GM23248 (cell line): ENCODE measurements at regions not wholly inside any gene's neighbourhood (a gene's known extent, or its start where the extent isn't known, plus 50 kb on each side); places are given as distances from the start of the nearest gene placed in this dataset.
"Not testable (repeated sequence)": the region's sequence is repeated elsewhere in the genome, so short reads cannot be mapped to it uniquely, and the experiment has no call there.

ENCODE experiments used
- DNase-seq: peaks from one replicate; pipeline ENCODE4 v3.0.0-alpha.2; 2015
- H2AFZ ChIP-seq: fragments of 200-600 bp; sonication (generic); 2 replicates; pipeline ENCODE4 v1.6.1; 2016; ENCODE audit warnings: antibody characterized with exemption
- H3F3A ChIP-seq: fragments of 200-600 bp; sonication (generic); 2 replicates; pipeline ENCODE4 v1.6.1; 2016; ENCODE audit warnings: mild to moderate bottlenecking, antibody characterized with exemption, mixed run types; ENCODE audit not compliant: insufficient read depth
- H3K27ac ChIP-seq: fragments of 200-600 bp; sonication (generic); 2 replicates; pipeline ENCODE4 v1.5.1; 2016; ENCODE audit warnings: mild to moderate bottlenecking
- H3K27me3 ChIP-seq: fragments of 200-600 bp; sonication (generic); replicated peaks from 2 replicates; pipeline ENCODE4 v1.6.1; 2016; ENCODE audit warnings: mild to moderate bottlenecking; ENCODE audit not compliant: insufficient read depth
- H3K36me3 ChIP-seq: fragments of 200-600 bp; sonication (generic); 2 replicates; pipeline ENCODE4 v1.6.1; 2016; ENCODE audit warnings: low read depth, mild to moderate bottlenecking
- H3K4me1 ChIP-seq: fragments of 200-600 bp; sonication (generic); 2 replicates; pipeline ENCODE4 v1.6.1; 2016; ENCODE audit warnings: mild to moderate bottlenecking; ENCODE audit not compliant: insufficient read depth
- H3K4me2 ChIP-seq: fragments of 200-600 bp; sonication (generic); one replicate; pipeline ENCODE4 v1.6.1; 2016; ENCODE audit warnings: mild to moderate bottlenecking; ENCODE audit not compliant: unreplicated experiment
- H3K4me3 ChIP-seq: fragments of 200-600 bp; sonication (generic); 2 replicates; pipeline ENCODE4 v1.5.1; 2016; ENCODE audit warnings: mild to moderate bottlenecking
- H3K79me2 ChIP-seq: fragments of 200-600 bp; sonication (generic); 2 replicates; pipeline ENCODE4 v1.6.1; 2016; ENCODE audit warnings: mild to moderate bottlenecking; ENCODE audit not compliant: insufficient read depth
- H3K9ac ChIP-seq: fragments of 200-600 bp; sonication (generic); 2 replicates; pipeline ENCODE4 v1.6.1; 2016; ENCODE audit warnings: mild to moderate bottlenecking
- H3K9me2 ChIP-seq: fragments of 200-600 bp; sonication (generic); 2 replicates; pipeline ENCODE4 v1.6.1; 2016; ENCODE audit warnings: mixed run types, mild to moderate bottlenecking, moderate library complexity; ENCODE audit not compliant: insufficient read depth
- H3K9me3 ChIP-seq: fragments of 200-600 bp; sonication (generic); one replicate; pipeline ENCODE4 v1.6.1; 2017; ENCODE audit warnings: low read depth
- H4K20me1 ChIP-seq: fragments of 200-600 bp; sonication (generic); 2 replicates; pipeline ENCODE4 v1.6.0; 2016; ENCODE audit not compliant: insufficient read depth
- EZH2 ChIP-seq: fragments of 200-600 bp; sonication (generic); IDR thresholded peaks from 2 replicates; pipeline ENCODE4 v1.6.1; 2018; ENCODE audit warnings: antibody characterized with exemption, mild to moderate bottlenecking; ENCODE audit not compliant: insufficient read depth, poor library complexity, severe bottlenecking
- EZH2phosphoT487 ChIP-seq: fragments of 200-600 bp; sonication (generic); IDR thresholded peaks from 2 replicates; pipeline ENCODE4 v1.6.1; 2018; ENCODE audit warnings: antibody characterized with exemption, moderate library complexity, mild to moderate bottlenecking, low read depth; ENCODE audit not compliant: insufficient read depth
- WGBS, 2 experiments: methylation state at CpG; one replicate each; pipeline ENCODE4 v1.1.6; 2015 to 2017; ENCODE audit warnings: low lambda C conversion rate in 2 of 2, low coverage in 1 of 2; ENCODE audit errors: missing lambda C conversion rate in 2 of 2; 5-methylcytosine and 5-hydroxymethylcytosine counted together
- in situ Hi-C: fragments of 300-500 bp; cut with MboI; formaldehyde crosslinking; loops from 2 replicates; pipeline ENCODE4 v1.15.0; 2020

GRCh38 chr5:67765697-67766096 is 449.9 kb upstream of the PIK3R1 start:
- Histone ChIP-seq H3K79me2 (no peaks in the 10 kb centered on the region), H3K9me2 (no peaks in the 10 kb centered on the region), H3F3A (no peaks in the 10 kb centered on the region), H3K27ac (no peak overlapping the region), H3K9ac (no peak overlapping the region), H4K20me1 (no peaks in the 10 kb centered on the region), H3K9me3 (no peaks in the 10 kb centered on the region), H2AFZ (no peak overlapping the region), H3K4me3 (no peak overlapping the region), H3K27me3 (no peaks in the 10 kb centered on the region), H3K4me2 (no peak overlapping the region), H3K36me3 (no peaks in the 10 kb centered on the region), H3K4me1 (peaks cover 5% of the 10 kb centered on the region; the same call in 1 of the 2 replicates)
- TF ChIP-seq EZH2phosphoT487 = no peak
- TF ChIP-seq EZH2 = no peak
- in situ Hi-C loops = no loop called here
- WGBS, 2 experiments = 78 to 82% methylated on average over 2 of the region's 2 CpGs
- DNase-seq = no peak

DNA sequence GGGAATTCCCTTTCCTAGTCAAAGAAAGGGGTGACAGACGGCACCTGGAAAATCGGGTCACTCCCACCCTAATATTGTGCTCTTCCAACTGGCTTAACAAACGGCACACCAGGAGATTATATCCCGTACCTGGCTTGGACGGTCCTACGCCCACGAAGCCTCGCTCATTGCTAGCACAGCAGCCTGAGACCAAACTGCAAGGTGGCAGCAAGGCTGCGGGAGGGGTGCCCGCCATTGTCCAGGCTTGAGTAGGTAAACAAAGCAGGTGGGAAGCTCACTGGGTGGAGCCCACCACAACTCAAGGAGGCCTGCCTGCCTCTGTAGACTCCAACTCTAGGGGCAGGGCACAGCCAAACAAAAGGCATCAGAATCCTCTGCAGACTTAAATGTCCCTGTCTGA is 457.8 kb upstream of the PIK3R1 start:
- H3K79me2 ChIP-seq, H3K9me3 ChIP-seq, H3F3A ChIP-seq, DNase-seq, H3K9me2 ChIP-seq, H4K20me1 ChIP-seq, H2AFZ ChIP-seq, H3K4me2 ChIP-seq, H3K27me3 ChIP-seq, in situ Hi-C loops, H3K4me1 ChIP-seq, H3K27ac ChIP-seq, H3K4me3 ChIP-seq, H3K36me3 ChIP-seq, H3K9ac ChIP-seq: not testable (repeated sequence)
- WGBS, 2 experiments = 82 to 91% methylated on average over 10 of the region's 10 CpGs

GRCh38 chr5:67752357-67752708 is 463.2 kb upstream of the PIK3R1 start:
- Histone ChIP-seq H3K9me2 (no peaks in the 10 kb centered on the region), H3K27me3 (no peaks in the 10 kb centered on the region), H3K4me1 (no peaks in the 10 kb centered on the region), H3K9ac (no peak overlapping the region), H3K79me2 (no peaks in the 10 kb centered on the region), H3K4me3 (no peak overlapping the region), H3K4me2 (no peak overlapping the region), H3K9me3 (no peaks in the 10 kb centered on the region), H3F3A (no peaks in the 10 kb centered on the region), H4K20me1 (no peaks in the 10 kb centered on the region), H3K36me3 (no peaks in the 10 kb centered on the region), H3K27ac (no peak overlapping the region), H2AFZ (no peak overlapping the region)
- TF ChIP-seq EZH2 = no peak
- TF ChIP-seq EZH2phosphoT487 = no peak
- WGBS, 2 experiments = 72 to 80% methylated on average over 2 of the region's 2 CpGs
- in situ Hi-C loops = no loop called here
- no peak for DNase-seq

DNA sequence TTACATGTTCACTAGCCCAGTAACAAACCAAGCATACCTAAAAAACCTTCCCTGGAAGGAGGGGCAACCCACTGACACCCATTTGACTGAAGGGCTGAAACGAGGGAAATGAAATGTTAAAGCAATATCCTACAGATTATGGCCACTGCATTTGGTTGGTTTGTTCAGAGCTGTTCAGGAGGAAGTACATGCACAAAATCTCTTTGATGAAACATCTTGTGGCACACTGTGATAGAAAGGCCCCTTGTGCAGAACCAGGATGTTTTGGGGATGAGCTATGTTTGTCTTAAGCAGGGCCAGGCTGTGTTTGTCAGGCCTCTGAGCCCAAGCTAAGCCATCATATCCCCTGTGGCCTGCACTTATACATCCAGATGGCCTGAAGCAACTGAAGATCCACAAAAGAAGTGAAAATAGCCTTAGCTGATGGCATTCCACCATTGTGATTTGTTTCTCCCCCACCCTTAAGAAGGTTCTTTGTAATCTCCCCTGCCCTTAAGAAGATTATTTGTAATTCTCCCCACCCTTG is 467.3 kb upstream of the PIK3R1 start:
- Histone ChIP-seq H3K36me3 (no peaks in the 10 kb centered on the region), H3K4me1 (no peaks in the 10 kb centered on the region), H3K9ac (no peak overlapping the region), H3K9me3 (no peaks in the 10 kb centered on the region), H3K4me3 (no peak overlapping the region), H3F3A (no peaks in the 10 kb centered on the region), H3K9me2 (no peaks in the 10 kb centered on the region), H3K4me2 (no peak overlapping the region), H3K27me3 (no peaks in the 10 kb centered on the region), H4K20me1 (no peaks in the 10 kb centered on the region), H3K27ac (no peak overlapping the region), H2AFZ (no peak overlapping the region), H3K79me2 (no peaks in the 10 kb centered on the region)
- no peak for DNase-seq
- TF ChIP-seq EZH2 (no peak), EZH2phosphoT487 (no peak)
- 22 to 29% methylated on average over 1 of the region's 1 CpG for WGBS, 2 experiments
- in situ Hi-C loops = no loop called here

- no peak overlapping the region for H2AFZ ChIP-seq
- H4K20me1 ChIP-seq = no peaks in the 10 kb centered on the region
- H3K4me2 ChIP-seq = no peak overlapping the region
- no peaks in the 10 kb centered on the region for H3K27me3 ChIP-seq
- 36 to 71% methylated on average over 1 of the region's 1 CpG for WGBS, 2 experiments
- H3K9ac ChIP-seq = no peak overlapping the region
- no peaks in the 10 kb centered on the region for H3K79me2 ChIP-seq
- no peaks in the 10 kb centered on the region for H3F3A ChIP-seq
- no peak for TF ChIP-seq EZH2phosphoT487
- TF ChIP-seq EZH2 = no peak
- no peak for DNase-seq
- no peak overlapping the region for H3K27ac ChIP-seq
- H3K9me2 ChIP-seq = no peaks in the 10 kb centered on the region
- no peaks in the 10 kb centered on the region for H3K36me3 ChIP-seq
- no peaks in the 10 kb centered on the region for H3K9me3 ChIP-seq
- in situ Hi-C loops = no loop called here
- H3K4me1 ChIP-seq = no peaks in the 10 kb centered on the region
- no peak overlapping the region for H3K4me3 ChIP-seq
Observed at GRCh38 chr5:67747096-67747495, 468.5 kb upstream of the PIK3R1 start.

GRCh38 chr5:67746608-67747007 is 468.9 kb upstream of the PIK3R1 start:
- in situ Hi-C loops, DNase-seq, H3K9me3 ChIP-seq, H3K79me2 ChIP-seq, H3K27ac ChIP-seq, H4K20me1 ChIP-seq, H3K9ac ChIP-seq, H3K4me3 ChIP-seq, H2AFZ ChIP-seq, H3K9me2 ChIP-seq, H3K36me3 ChIP-seq, H3K4me2 ChIP-seq, H3K4me1 ChIP-seq, H3K27me3 ChIP-seq, H3F3A ChIP-seq: not testable (repeated sequence)
- 89% methylated on average over 9 of the region's 9 CpGs for WGBS, 2 experiments
